Lung (tissue), 11 donors: ENCODE measurements at regions not wholly inside any gene's neighbourhood (a gene's known extent, or its start where the extent isn't known, plus 50 kb on each side); places are given as distances from the start of the nearest gene placed in this dataset.

ENCODE experiments used
- ATAC-seq: fragments of 200-7000 bp; cut with Tn5 transposase; one replicate; pipeline ENCODE4 v1.9.1; 2020; ENCODE audit warnings: moderate number of reproducible peaks; ENCODE audit not compliant: insufficient read depth, low FRiP score
- DNase-seq, 3 donors: peaks; one replicate each; pipeline ENCODE4 v3.0.0-alpha.2; 2013 to 2017
- H3K27ac ChIP-seq, 2 donors: one replicate each; pipeline ENCODE4 v1.5.1; 2013; ENCODE audit warnings: mild to moderate bottlenecking in 2 of 2, moderate library complexity in 2 of 2, control low read depth in 1 of 2, inconsistent platforms in 1 of 2, low read depth in 1 of 2, low read length in 1 of 2
- H3K27me3 ChIP-seq, 3 donors: one replicate each; pipeline ENCODE4 v1.5.1; 2013; ENCODE audit warnings: low read length in 2 of 3; ENCODE audit not compliant: control insufficient read depth in 3 of 3, insufficient read depth in 3 of 3
- H3K36me3 ChIP-seq, 4 donors: one replicate each; pipeline ENCODE4 v1.5.1; 2013; ENCODE audit warnings: low read length in 4 of 4, mild to moderate bottlenecking in 1 of 4, moderate library complexity in 1 of 4; ENCODE audit not compliant: control insufficient read depth in 4 of 4, insufficient read depth in 4 of 4
- H3K4me1 ChIP-seq, 5 donors: one replicate each; pipeline ENCODE4 v1.5.1; 2013; ENCODE audit warnings: low read length in 5 of 5, mild to moderate bottlenecking in 2 of 5, moderate library complexity in 1 of 5; ENCODE audit not compliant: control insufficient read depth in 5 of 5, insufficient read depth in 5 of 5
- H3K4me3 ChIP-seq: one replicate; pipeline ENCODE4 v1.5.1; 2013; ENCODE audit warnings: mild to moderate bottlenecking, control low read depth, moderate library complexity
- H3K9ac ChIP-seq, 2 donors: one replicate each; pipeline ENCODE4 v1.5.1; 2013; ENCODE audit warnings: low read length in 2 of 2, control low read depth in 1 of 2; ENCODE audit not compliant: insufficient read depth in 1 of 2
- H3K9me3 ChIP-seq, 4 donors: one replicate each; pipeline ENCODE4 v1.5.1; 2013; ENCODE audit warnings: low read length in 3 of 4, mild to moderate bottlenecking in 1 of 4, moderate library complexity in 1 of 4; ENCODE audit not compliant: control insufficient read depth in 4 of 4, insufficient read depth in 3 of 4
- CTCF ChIP-seq: IDR thresholded peaks from 2 replicates; pipeline ENCODE4 v1.5.1; 2012; ENCODE audit warnings: mild to moderate bottlenecking; ENCODE audit errors: control extremely low read depth, extremely low read depth
- WGBS, 2 donors: extraction: QIAGEN DNeasy Blood & Tissue Kit; methylation state at CpG; one replicate each; pipeline ENCODE4 v1.1.7; 2013; 5-methylcytosine and 5-hydroxymethylcytosine counted together
- donor health status: control.
- donor health status: control.
- donor health status: Bipolar disorder and iron deficiency.
- donor health status: healthy.
- donor health status: DM: yes; HTN: yes; CAD: no.

- peaks cover 0 to 3% (median 0%) of the 10 kb centered on the region in 4 donors for H3K9me3 ChIP-seq
- no peak overlapping the region for H3K9ac ChIP-seq
- no peak for TF ChIP-seq CTCF
- H3K36me3 ChIP-seq: no peaks in the 10 kb centered on the region
- H3K4me1 ChIP-seq: peaks cover 0 to 29% (median 0%) of the 10 kb centered on the region in 5 donors
- peaks cover 0 to 5% (median 4%) of the 10 kb centered on the region in 3 donors for H3K27me3 ChIP-seq
- DNase-seq: no peak
- no peak overlapping the region for H3K4me3 ChIP-seq
- 88 to 95% methylated on average over 6 of the region's 6 CpGs for WGBS, 2 donors
- ATAC-seq: no peak
- no peak overlapping the region for H3K27ac ChIP-seq
These were observed 270.1 kb downstream of the BUD13 start for GRCh38 chr11:116502641-116503061.

GRCh38 chr11:116501728-116502127, 271.1 kb downstream of the BUD13 start:
- Histone ChIP-seq H3K4me3 (no peak overlapping the region), H3K36me3 (no peaks in the 10 kb centered on the region), H3K27ac (no peak overlapping the region), H3K9me3 (peaks cover 0 to 3% (median 0%) of the 10 kb centered on the region in 4 donors), H3K27me3 (peaks cover 0 to 5% (median 4%) of the 10 kb centered on the region in 3 donors), H3K4me1 (peaks cover 0 to 29% (median 0%) of the 10 kb centered on the region in 5 donors), H3K9ac (no peak overlapping the region)
- no peak for TF ChIP-seq CTCF
- DNase-seq: no peak
- no peak for ATAC-seq
- 41 to 63% methylated on average over 7 of the region's 7 CpGs for WGBS, 2 donors

GRCh38 chr11:116500947-116501602, 271.7 kb downstream of the BUD13 start:
- DNase-seq (peak; percentile 19 to 36 (median 34)), ATAC-seq (no peak)
- no peak overlapping the region for H3K9ac ChIP-seq
- peaks cover 0 to 24% (median 0%) of the 10 kb centered on the region in 5 donors for H3K4me1 ChIP-seq
- H3K27me3 ChIP-seq: peaks cover 0 to 5% (median 4%) of the 10 kb centered on the region in 3 donors
- peaks cover 0 to 3% (median 0%) of the 10 kb centered on the region in 4 donors for H3K9me3 ChIP-seq
- H3K27ac ChIP-seq: no peak overlapping the region
- no peaks in the 10 kb centered on the region for H3K36me3 ChIP-seq
- 26 to 34% methylated on average over 18 of the region's 18 CpGs for WGBS, 2 donors
- no peak overlapping the region for H3K4me3 ChIP-seq
- no peak for TF ChIP-seq CTCF
